ENCODE measurements at regions not wholly inside any gene's neighbourhood (a gene's known extent, or its start where the extent isn't known, plus 50 kb on each side); places are given as distances from the start of the nearest gene placed in this dataset.

DNA sequence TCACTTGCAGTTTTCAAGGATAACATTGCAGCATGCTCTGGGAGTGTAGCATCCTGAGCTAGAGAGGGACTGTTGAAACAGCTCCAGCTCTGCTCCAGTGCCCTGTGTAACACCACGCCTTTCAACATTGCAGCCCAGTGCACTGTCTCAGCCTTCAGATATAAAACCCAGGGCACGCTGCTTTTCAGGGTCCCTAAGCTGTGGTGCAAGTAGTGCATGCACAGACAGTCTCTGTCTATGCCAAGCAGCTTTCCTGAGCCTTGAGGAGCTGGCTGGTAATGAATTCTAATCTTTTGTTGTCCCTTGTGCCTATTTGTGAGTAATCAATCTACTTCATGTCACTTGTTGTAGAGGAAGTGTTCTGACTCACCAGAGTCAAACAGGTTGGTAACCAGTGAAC, 897.0 kb downstream of the ARAP2 start:
- TF ChIP-seq, protein P1, sequence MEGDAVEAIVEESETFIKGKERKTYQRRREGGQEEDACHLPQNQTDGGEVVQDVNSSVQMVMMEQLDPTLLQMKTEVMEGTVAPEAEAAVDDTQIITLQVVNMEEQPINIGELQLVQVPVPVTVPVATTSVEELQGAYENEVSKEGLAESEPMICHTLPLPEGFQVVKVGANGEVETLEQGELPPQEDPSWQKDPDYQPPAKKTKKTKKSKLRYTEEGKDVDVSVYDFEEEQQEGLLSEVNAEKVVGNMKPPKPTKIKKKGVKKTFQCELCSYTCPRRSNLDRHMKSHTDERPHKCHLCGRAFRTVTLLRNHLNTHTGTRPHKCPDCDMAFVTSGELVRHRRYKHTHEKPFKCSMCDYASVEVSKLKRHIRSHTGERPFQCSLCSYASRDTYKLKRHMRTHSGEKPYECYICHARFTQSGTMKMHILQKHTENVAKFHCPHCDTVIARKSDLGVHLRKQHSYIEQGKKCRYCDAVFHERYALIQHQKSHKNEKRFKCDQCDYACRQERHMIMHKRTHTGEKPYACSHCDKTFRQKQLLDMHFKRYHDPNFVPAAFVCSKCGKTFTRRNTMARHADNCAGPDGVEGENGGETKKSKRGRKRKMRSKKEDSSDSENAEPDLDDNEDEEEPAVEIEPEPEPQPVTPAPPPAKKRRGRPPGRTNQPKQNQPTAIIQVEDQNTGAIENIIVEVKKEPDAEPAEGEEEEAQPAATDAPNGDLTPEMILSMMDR (IDR thresholded peaks at IDR 0.05), result no peak
- no peak for TF ChIP-seq POLR2A (IDR thresholded peaks at IDR 0.05)
